Neural cell (in vitro differentiated cells): ENCODE measurements at regions not wholly inside any gene's neighbourhood (a gene's known extent, or its start where the extent isn't known, plus 50 kb on each side); places are given as distances from the start of the nearest gene placed in this dataset.

Experiments used
- EP300 ChIP-seq: fragments of 450-650 bp; conservative IDR thresholded peaks from 2 replicates; pipeline ENCODE4 v1.6.1; 2014; ENCODE audit warnings: antibody characterized with exemption, mild to moderate bottlenecking, moderate library complexity; ENCODE audit not compliant: poor library complexity, severe bottlenecking
- EZH2 ChIP-seq: fragments of 200-600, 300-800 bp; shearing (Covaris generic), sonication (generic); IDR thresholded peaks from 2 replicates; pipeline ENCODE4 v1.6.1; 2014; ENCODE audit warnings: antibody characterized with exemption, low read length, borderline replicate concordance, mild to moderate bottlenecking; ENCODE audit not compliant: insufficient read depth, poor library complexity, severe bottlenecking
- MXI1 ChIP-seq: fragments of 450-650 bp; conservative IDR thresholded peaks from 2 replicates; pipeline ENCODE4 v1.6.1; 2014; ENCODE audit warnings: antibody characterized with exemption, mild to moderate bottlenecking; ENCODE audit not compliant: poor library complexity, severe bottlenecking
- POLR2AphosphoS5 ChIP-seq: IDR thresholded peaks from 2 replicates; pipeline ENCODE4 v1.6.1; 2012
- RAD21 ChIP-seq: fragments of 450-650 bp; conservative IDR thresholded peaks from 2 replicates; pipeline ENCODE4 v1.6.1; 2014; ENCODE audit warnings: antibody characterized with exemption, mild to moderate bottlenecking, moderate library complexity
- SMC3 ChIP-seq: fragments of 450-650 bp; conservative IDR thresholded peaks from 2 replicates; pipeline ENCODE4 v1.6.1; 2014; ENCODE audit warnings: antibody characterized with exemption, mild to moderate bottlenecking, moderate library complexity; ENCODE audit not compliant: poor library complexity
- TAF1 ChIP-seq: IDR thresholded peaks from 2 replicates; pipeline ENCODE4 v1.6.1; 2012; ENCODE audit warnings: low read depth
- TF ChIP-seq, protein P1 (sequence below): fragments of 450-650 bp; IDR thresholded peaks from 2 replicates; pipeline ENCODE4 v1.5.1; 2014; ENCODE audit warnings: antibody characterized with exemption, mild to moderate bottlenecking, moderate library complexity; ENCODE audit not compliant: poor library complexity, severe bottlenecking
- TF ChIP-seq, protein P2 (sequence below): IDR thresholded peaks from 2 replicates; pipeline ENCODE4 v1.6.1; 2012; ENCODE audit warnings: borderline replicate concordance

DNA sequence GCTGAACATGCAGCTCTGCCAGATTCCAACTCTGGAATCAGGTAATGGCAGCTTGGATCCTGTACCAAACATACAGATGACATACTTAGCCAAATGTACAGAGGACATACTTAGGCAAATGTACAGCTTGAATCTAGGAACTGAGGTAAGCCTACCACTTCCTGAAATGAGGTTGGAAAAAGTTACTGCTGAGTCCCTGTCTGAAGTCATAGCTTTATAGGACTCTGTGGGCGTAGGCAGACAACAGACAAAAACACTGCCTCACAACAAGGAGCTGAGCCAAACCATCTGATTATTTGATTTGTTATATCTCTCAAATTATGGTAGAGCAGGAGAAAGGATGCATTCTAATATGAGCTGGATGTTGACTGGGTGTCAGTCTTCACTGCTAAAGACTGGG lies 290.2 kb upstream of the TCF4 start:
- TF ChIP-seq, protein P1, sequence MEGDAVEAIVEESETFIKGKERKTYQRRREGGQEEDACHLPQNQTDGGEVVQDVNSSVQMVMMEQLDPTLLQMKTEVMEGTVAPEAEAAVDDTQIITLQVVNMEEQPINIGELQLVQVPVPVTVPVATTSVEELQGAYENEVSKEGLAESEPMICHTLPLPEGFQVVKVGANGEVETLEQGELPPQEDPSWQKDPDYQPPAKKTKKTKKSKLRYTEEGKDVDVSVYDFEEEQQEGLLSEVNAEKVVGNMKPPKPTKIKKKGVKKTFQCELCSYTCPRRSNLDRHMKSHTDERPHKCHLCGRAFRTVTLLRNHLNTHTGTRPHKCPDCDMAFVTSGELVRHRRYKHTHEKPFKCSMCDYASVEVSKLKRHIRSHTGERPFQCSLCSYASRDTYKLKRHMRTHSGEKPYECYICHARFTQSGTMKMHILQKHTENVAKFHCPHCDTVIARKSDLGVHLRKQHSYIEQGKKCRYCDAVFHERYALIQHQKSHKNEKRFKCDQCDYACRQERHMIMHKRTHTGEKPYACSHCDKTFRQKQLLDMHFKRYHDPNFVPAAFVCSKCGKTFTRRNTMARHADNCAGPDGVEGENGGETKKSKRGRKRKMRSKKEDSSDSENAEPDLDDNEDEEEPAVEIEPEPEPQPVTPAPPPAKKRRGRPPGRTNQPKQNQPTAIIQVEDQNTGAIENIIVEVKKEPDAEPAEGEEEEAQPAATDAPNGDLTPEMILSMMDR = no peak
- TF ChIP-seq RAD21 = no peak
- no peak for TF ChIP-seq MXI1
- TF ChIP-seq, protein P2, sequence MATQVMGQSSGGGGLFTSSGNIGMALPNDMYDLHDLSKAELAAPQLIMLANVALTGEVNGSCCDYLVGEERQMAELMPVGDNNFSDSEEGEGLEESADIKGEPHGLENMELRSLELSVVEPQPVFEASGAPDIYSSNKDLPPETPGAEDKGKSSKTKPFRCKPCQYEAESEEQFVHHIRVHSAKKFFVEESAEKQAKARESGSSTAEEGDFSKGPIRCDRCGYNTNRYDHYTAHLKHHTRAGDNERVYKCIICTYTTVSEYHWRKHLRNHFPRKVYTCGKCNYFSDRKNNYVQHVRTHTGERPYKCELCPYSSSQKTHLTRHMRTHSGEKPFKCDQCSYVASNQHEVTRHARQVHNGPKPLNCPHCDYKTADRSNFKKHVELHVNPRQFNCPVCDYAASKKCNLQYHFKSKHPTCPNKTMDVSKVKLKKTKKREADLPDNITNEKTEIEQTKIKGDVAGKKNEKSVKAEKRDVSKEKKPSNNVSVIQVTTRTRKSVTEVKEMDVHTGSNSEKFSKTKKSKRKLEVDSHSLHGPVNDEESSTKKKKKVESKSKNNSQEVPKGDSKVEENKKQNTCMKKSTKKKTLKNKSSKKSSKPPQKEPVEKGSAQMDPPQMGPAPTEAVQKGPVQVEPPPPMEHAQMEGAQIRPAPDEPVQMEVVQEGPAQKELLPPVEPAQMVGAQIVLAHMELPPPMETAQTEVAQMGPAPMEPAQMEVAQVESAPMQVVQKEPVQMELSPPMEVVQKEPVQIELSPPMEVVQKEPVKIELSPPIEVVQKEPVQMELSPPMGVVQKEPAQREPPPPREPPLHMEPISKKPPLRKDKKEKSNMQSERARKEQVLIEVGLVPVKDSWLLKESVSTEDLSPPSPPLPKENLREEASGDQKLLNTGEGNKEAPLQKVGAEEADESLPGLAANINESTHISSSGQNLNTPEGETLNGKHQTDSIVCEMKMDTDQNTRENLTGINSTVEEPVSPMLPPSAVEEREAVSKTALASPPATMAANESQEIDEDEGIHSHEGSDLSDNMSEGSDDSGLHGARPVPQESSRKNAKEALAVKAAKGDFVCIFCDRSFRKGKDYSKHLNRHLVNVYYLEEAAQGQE = no peak
- TF ChIP-seq EZH2 = no peak
- TF ChIP-seq TAF1 = no peak
- no peak for TF ChIP-seq SMC3
- no peak for TF ChIP-seq EP300
- TF ChIP-seq POLR2AphosphoS5 = no peak
